Transverse colon (tissue), 1 donor: ENCODE measurements at regions not wholly inside any gene's neighbourhood (a gene's known extent, or its start where the extent isn't known, plus 50 kb on each side); places are given as distances from the start of the nearest gene placed in this dataset.

Source experiments
- EP300 ChIP-seq: sonication (generic); formaldehyde crosslinking; IDR thresholded peaks from one replicate; pipeline ENCODE4 v1.6.1; 2017; ENCODE audit warnings: antibody characterized with exemption, low read depth
- POLR2A ChIP-seq: fragments of 450-650 bp; IDR thresholded peaks from one replicate; pipeline ENCODE4 v1.6.1; 2016; ENCODE audit warnings: antibody characterized with exemption, mild to moderate bottlenecking, moderate library complexity

DNA sequence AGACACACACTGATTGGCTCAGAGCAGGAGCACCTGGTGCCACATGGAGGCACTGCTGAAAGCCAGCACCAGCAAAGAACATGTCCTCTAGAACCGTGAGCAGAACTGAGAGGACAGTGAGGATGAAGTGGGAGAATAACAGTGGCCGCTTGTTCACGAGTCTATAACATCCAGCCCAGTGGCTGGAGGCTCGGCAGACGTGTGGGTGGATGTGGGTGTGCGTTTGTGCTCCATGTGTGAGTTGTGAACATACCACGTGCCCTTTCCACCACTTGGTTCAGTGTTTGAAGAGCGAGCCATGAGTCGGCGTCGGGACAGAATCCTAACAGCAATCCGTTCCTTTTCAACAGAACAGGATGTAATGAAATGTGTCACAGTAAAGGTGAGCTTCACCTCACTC is 113.0 kb downstream of the SOX1 start:
- no peak for TF ChIP-seq POLR2A
- TF ChIP-seq EP300: no peak
